Frontal cortex (tissue), 3 donors: ENCODE measurements at regions not wholly inside any gene's neighbourhood (a gene's known extent, or its start where the extent isn't known, plus 50 kb on each side); places are given as distances from the start of the nearest gene placed in this dataset.

Source experiments
- DNase-seq, 2 donors: peaks; one replicate each; pipeline ENCODE4 v3.0.0; 2012; ENCODE audit warnings: low spot score in 2 of 2
- FAIRE-seq: peaks from 2 replicates; lab custom pipeline; 2012; peaks lifted over from hg19 to GRCh38; lab: Jason Lieb, UNC
- donor health status: control.
- donor health status: control.
- donor health status: control.

DNA sequence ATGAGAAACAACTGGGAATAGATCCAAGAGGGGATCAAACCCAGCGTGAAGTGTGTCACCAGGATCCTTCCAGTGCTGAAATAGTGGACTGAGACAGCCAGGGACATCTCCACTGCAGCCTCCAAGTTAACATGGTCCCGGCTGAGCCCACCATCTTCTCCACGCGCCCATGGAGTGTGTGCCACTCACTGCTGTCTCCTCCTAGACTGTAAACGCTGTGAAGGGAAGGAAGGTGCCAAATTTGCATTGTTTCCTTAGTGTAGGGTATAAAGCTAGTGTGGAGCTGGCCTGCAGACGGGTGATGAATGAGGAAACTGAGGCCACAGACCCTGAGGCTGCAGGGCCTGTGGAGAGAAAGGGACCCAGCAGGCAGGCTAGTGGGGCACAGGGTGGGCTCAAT lies 183.6 kb downstream of the FOXD2 start:
- no peak for FAIRE-seq
- DNase-seq = no peak

- FAIRE-seq = no peak
- no peak for DNase-seq
These were observed 184.1 kb downstream of the FOXD2 start for GRCh38 chr1:47621977-47622376.

DNA sequence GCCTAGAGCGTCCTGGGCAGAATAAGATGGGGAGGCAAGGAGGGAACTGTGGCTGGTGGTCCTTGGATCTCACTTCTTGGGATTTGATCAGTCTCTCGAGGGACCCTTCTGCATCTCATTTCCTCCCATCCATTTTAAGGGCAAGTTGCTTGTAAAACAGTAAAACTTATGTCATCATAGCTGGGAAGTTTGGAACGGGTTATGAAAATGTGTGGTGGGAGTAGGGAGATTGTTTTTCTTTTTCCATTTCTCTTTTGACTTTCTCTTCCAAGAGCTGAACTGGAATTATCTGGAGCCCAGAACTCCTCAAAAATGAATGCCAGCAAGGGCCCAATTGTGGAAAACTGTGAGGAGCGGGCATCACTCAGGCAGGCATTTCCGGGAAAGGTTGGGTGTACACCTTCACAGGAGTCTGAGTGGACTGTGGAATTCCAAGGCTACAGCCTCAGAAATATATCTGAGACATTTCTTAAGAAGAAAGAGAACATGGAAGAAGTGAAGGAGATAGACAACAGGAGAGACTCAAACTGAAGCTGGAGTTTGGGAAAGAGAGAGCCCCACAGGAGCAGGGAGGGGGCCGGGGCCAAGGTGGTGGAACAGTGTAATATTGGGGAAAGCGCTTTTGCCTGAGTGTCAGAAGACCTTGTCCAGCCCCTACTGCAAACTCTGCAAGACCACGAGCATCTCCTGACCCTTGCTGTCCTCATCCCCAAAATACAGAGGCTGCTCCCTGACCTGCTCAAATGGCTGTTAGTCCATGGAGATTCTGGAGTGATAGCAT lies 185.1 kb downstream of the FOXD2 start:
- FAIRE-seq (no peak), DNase-seq (no peak)

GRCh38 chr1:47623557-47623940 lies 185.7 kb downstream of the FOXD2 start:
- FAIRE-seq = no peak
- no peak for DNase-seq

GRCh38 chr1:47624531-47624930 lies 186.7 kb downstream of the FOXD2 start:
- FAIRE-seq (no peak), DNase-seq (no peak)

- FAIRE-seq = no peak
These were observed 189.2 kb downstream of the FOXD2 start for GRCh38 chr1:47627016-47627415.

DNA sequence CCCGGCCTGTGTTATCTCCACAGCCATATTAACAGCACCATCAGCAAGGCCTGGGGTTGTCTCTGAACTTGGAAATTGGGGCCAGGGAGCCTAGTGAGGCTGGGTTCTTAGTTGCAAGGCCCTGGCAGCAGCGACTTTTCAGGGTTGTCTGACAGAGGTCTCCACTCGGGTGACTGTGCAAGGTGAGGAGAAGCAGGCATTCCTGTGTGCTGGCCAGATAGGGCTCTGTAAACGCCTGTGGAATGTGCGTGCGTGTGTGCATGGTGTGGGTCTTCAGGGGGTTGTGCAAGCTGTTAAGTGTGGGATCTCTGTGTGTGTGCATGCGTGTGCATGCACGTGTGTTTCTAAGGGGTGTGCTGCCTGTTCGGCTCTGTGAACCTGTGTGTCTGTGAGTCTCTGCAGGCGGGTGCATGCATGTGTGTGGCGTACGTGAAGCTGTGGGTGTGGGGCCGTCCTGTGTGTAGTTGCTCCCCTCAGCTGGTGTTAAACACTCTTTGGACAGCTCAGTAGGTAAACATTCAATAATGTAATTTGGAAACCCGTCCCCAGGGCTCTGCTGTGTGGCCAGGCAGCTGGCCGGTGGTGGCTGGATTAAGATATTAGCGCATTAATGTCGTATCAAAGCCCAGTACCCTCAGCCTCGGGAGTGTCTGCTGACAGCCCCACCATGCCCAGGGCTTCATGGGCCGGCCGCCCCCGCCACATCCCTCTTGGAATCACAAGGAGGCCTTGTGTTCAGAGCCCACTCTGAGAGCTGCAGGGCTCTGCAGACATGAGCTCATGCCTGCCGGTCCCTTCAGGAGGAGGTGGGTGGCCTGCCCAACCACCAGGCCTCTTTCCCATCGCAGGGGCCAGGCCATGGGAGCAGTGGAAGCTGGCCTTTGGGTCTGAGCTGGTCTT lies 189.9 kb downstream of the FOXD2 start:
- no peak for DNase-seq
- no peak for FAIRE-seq

More at GRCh38 chr1:47627016-47627415, 189.2 kb downstream of the FOXD2 start:
- DNase-seq = no peak

DNA sequence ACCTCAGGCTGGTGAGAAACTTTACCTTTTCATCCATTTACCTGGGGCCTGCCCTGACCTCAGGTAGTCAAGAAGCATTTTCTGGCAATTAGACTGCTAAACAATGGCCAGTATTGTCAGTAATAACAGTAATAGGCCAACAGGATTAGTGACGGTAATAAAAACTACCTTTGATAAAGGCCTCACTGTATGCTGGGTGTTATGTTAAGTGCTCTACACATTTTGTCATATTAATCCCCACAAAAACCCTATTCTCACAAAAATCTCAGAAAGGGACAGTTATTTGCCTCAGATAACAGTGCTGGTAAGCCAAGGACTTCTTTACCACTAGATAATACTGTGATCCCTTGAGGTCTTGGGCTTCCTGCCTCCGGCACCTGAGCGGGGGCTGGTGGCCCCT lies 191.4 kb downstream of the FOXD2 start:
- DNase-seq (no peak), FAIRE-seq (no peak)

DNA sequence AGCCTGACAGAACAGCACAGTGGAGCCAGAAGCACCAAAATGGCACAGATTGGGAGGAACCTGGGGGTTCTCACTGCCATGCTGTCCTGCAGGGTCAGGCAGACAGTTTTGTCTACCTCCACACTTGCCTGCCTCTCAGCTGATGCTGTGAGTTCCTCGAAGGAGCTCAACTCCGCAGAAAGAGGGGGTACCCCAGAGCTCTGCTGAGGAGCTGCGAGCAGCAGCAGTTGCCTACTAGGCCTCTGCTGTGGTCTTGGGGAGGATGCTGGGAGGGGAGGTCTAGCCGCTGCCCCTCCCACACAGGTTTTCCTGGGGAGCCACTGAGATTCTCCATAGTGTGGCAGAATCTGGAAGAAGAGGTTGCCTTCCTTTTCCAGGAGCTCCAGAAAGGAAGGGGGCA lies 192.5 kb downstream of the FOXD2 start:
- no peak for FAIRE-seq
- DNase-seq = no peak

GRCh38 chr1:47631411-47631995 lies 193.7 kb downstream of the FOXD2 start:
- FAIRE-seq (no peak), DNase-seq (no peak)

GRCh38 chr1:47635111-47635510 lies 197.3 kb downstream of the FOXD2 start:
- no peak for FAIRE-seq
- no peak for DNase-seq

- FAIRE-seq (no peak), DNase-seq (no peak)
These were observed 197.8 kb downstream of the FOXD2 start for GRCh38 chr1:47635597-47635996.

GRCh38 chr1:47637111-47637685 lies 199.4 kb downstream of the FOXD2 start:
- FAIRE-seq = no peak

GRCh38 chr1:47638240-47638639 lies 200.4 kb downstream of the FOXD2 start:
- DNase-seq = no peak
- no peak for FAIRE-seq

More at GRCh38 chr1:47637111-47637685, 199.4 kb downstream of the FOXD2 start:
- DNase-seq = no peak

DNA sequence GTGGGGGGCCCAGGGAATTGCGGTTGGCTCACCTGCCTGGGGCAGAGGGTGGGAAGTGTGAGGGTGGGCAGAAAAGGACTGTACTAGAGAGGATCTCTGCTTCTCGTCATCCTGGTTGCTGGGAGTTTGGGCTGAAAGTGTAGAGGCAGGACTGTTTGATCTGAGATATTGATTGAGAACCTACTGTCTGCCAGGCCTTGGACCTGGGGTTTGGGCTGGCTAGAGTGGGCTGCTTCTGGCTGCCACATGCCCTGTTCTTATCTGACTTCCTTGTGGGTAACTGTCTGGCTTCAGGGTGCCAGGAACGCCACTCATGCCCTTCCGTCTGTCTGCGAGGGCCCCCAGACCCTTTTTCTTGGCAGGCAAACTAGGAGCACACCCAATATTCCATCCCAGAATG lies 200.9 kb downstream of the FOXD2 start:
- FAIRE-seq (no peak), DNase-seq (no peak)

DNA sequence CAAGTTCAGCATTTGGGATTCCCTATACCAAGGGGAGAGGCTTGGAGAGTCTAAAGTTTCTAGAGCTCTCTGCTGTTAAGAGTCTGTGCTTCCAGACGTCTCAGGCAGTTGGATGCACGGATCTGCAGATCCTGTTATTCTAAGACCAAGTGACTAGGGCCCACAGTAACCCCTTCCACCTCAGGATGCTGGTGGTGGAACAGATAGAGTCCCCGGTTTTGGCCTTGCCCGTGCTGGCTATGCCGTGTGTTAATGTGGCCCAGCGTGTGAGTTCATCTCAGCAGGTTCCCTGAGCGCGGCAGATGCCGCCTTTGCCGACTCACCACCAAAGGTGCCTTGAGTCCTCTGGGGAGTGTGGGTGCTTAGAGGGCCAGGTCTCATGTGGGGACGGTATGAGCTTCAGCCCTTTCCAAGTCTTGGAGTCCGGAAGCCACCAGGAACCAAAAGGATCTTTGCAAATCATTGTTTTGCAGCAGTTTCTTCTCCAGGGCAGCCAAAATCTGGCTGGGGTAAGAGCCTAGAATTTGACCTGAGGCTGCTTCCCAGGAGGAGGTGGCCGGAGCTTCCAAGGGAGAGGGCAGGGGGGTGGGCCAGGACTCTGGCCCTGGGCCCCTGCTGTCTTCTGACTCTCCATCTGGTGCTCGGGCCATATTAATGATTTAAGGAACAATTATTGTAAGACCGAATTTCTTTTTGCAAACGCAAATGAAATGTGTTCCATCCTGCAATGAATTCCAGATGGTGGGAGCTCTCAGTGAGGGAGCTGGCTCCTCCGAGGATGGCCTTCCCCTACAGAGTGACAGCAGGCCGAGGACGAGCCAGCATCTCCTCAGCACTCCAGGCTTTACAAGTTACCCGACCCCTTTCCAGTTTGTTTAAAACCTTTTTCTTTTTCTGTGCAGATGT lies 205.7 kb downstream of the FOXD2 start:
- no peak for FAIRE-seq
- no peak for DNase-seq

DNA sequence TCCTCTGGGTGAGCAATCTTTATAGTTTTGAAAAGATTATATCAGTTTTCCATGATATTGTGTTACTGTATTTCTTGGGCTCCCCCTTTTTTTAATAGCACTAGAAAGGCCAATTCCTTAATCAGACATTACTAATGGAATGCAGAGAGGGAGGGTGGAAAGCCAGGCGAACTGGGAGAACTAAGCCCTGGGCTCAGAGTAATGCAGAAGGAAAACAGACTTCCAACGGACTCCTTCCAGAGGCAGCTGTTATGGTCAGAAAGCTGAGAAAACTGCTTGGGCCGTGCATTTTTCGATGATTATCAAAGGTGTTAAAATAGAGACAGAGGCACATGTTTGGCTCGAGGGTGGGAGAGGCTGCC lies 206.3 kb downstream of the FOXD2 start:
- DNase-seq = no peak
- no peak for FAIRE-seq

GRCh38 chr1:47645151-47645550 lies 207.3 kb downstream of the FOXD2 start:
- DNase-seq (no peak), FAIRE-seq (no peak)

DNA sequence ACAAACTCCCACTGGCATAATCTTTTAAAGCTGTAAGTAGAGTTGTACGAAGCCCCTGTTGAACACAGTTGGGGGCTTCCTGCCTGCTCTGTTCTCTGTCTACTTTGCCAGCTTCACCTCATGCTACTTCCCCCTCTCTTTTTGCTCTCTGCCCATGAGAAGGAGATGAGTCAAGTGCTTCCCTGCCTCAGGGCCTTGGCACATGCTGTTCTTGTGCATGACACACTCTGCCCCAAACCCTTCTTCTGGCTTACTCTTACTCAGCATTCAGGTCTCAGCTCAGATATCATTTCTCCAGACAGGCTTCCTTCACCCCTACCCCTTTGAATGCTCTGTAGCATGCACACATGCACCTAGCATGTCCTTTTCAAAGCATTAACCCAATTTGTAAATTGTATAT lies 208.8 kb downstream of the FOXD2 start:
- FAIRE-seq (no peak), DNase-seq (no peak)
